ENCODE measurements at regions not wholly inside any gene's neighbourhood (a gene's known extent, or its start where the extent isn't known, plus 50 kb on each side); places are given as distances from the start of the nearest gene placed in this dataset.

DNA sequence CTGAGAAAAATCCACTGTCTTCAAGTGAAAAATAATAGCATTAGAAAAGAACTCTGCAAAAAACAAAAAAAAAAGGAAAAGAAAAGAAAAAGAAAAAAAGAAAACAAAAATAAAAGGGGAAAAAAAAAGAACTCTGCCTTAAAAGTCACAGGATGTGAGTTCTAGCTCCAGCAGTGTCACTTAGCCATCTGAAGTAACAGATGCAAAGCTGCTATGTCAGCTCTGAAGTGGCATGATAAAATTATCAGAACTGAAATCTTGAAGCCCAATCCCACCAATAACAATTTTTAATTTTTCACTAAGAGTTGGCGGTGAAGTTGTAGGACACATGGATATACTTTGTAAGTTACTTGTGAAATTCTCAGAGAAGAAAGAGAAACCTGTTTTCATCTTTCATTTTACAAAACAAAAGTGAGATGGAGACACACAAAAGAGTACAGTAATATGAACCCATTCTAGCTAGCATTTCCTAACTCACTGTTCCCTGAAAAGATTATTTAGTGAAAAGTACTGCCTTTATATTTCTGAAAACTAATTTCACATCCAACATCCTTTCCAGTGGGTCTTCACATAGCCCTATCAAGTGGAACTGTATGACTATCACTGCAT, 103.5 kb downstream of the ELAPOR2 start:
- intact Hi-C loops (cut with micrococcal nuclease): no loop called here
- H3K4me2 ChIP-seq (replicated peaks; ENCODE audit: extremely low read depth, low read length, poor library complexity, severe bottlenecking): no peak overlapping the region

DNA sequence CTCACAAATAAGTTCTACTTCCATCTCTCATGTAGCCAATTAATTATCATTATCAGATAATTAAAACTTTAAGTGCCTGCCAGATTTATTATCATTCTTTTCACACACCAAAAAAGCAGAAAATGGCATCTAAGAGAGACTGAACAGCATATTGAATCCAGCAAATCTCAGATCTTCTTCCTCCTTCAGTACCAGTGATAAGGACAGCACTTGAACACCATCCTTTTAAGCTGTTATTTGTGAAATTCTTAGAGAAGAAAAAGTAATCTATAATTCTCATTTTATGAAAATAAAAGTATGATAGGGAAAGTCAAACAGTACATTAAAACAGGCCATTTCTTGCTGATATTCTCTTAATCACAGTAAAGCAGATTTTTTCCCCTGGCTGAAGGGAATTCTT, 104.5 kb downstream of the ELAPOR2 start:
- peaks cover 0 to 3% (median 3%) of the 10 kb centered on the region in 3 donors for H3K27me3 Mint-ChIP-seq (ENCODE audit: low read depth in 3 of 3)
- no peaks in the 10 kb centered on the region for H3K27me3 ChIP-seq (ENCODE audit: control insufficient read depth in 2 of 2, insufficient read depth in 2 of 2, low read length in 2 of 2)
- DNase-seq: no peak
- H3K79me2 ChIP-seq (ENCODE audit: insufficient read depth, low read length): no peaks in the 10 kb centered on the region
- no peak overlapping the region for H3K4me2 ChIP-seq (replicated peaks; ENCODE audit: extremely low read depth, low read length, poor library complexity, severe bottlenecking)
- no peak overlapping the region for H3K9ac ChIP-seq (ENCODE audit: insufficient read depth, low read length, poor library complexity, severe bottlenecking)
- no peak overlapping the region for H3K4me3 ChIP-seq (replicated peaks in 1 of 3; ENCODE audit: low read depth in 2 of 3, low read length in 3 of 3)
- H3K4me3 Mint-ChIP-seq: no peak overlapping the region
- no peaks in the 10 kb centered on the region for H3K36me3 ChIP-seq (replicated peaks in 1 of 2; ENCODE audit: control insufficient read depth in 1 of 2, insufficient read depth in 2 of 2, low read length in 2 of 2)
- H3K4me1 Mint-ChIP-seq: no peaks in the 10 kb centered on the region
- TF ChIP-seq, protein P1, sequence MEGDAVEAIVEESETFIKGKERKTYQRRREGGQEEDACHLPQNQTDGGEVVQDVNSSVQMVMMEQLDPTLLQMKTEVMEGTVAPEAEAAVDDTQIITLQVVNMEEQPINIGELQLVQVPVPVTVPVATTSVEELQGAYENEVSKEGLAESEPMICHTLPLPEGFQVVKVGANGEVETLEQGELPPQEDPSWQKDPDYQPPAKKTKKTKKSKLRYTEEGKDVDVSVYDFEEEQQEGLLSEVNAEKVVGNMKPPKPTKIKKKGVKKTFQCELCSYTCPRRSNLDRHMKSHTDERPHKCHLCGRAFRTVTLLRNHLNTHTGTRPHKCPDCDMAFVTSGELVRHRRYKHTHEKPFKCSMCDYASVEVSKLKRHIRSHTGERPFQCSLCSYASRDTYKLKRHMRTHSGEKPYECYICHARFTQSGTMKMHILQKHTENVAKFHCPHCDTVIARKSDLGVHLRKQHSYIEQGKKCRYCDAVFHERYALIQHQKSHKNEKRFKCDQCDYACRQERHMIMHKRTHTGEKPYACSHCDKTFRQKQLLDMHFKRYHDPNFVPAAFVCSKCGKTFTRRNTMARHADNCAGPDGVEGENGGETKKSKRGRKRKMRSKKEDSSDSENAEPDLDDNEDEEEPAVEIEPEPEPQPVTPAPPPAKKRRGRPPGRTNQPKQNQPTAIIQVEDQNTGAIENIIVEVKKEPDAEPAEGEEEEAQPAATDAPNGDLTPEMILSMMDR (IDR thresholded peaks at IDR 0.05): no peak
- H2AFZ ChIP-seq (ENCODE audit: insufficient read depth, low read depth, low read length, poor library complexity, severe bottlenecking): no peak overlapping the region
- H3K9me3 ChIP-seq (replicated peaks in 1 of 2; ENCODE audit: control insufficient read depth in 1 of 2, insufficient read depth in 1 of 2, low read length in 2 of 2): no peaks in the 10 kb centered on the region
- no peak overlapping the region for H3K27ac ChIP-seq (ENCODE audit: low read depth in 1 of 2, low read length in 2 of 2)
- no peaks in the 10 kb centered on the region for H4K20me1 ChIP-seq (ENCODE audit: insufficient read depth, low read length)
- H3K27ac Mint-ChIP-seq: no peak overlapping the region
- no peaks in the 10 kb centered on the region for H3K4me1 ChIP-seq (ENCODE audit: control insufficient read depth in 1 of 2, insufficient read depth in 2 of 2, low read length in 2 of 2)
- intact Hi-C loops (cut with micrococcal nuclease): no loop called here
- no peaks in the 10 kb centered on the region for H3K36me3 Mint-ChIP-seq
- peaks cover 0 to 4% (median 0%) of the 10 kb centered on the region in 7 donors for H3K9me3 Mint-ChIP-seq

More for the DNA sequence above, 103.5 kb downstream of the ELAPOR2 start:
- Histone ChIP-seq H3K4me1 (ENCODE audit: control insufficient read depth in 1 of 2, insufficient read depth in 2 of 2, low read length in 2 of 2) (no peaks in the 10 kb centered on the region), H2AFZ (ENCODE audit: insufficient read depth, low read depth, low read length, poor library complexity, severe bottlenecking) (no peak overlapping the region), H3K9me3 (replicated peaks in 1 of 2; ENCODE audit: control insufficient read depth in 1 of 2, insufficient read depth in 1 of 2, low read length in 2 of 2) (no peaks in the 10 kb centered on the region), H4K20me1 (ENCODE audit: insufficient read depth, low read length) (no peaks in the 10 kb centered on the region), H3K27ac (ENCODE audit: low read depth in 1 of 2, low read length in 2 of 2) (no peak overlapping the region), H3K36me3 (replicated peaks in 1 of 2; ENCODE audit: control insufficient read depth in 1 of 2, insufficient read depth in 2 of 2, low read length in 2 of 2) (no peaks in the 10 kb centered on the region), H3K9ac (ENCODE audit: insufficient read depth, low read length, poor library complexity, severe bottlenecking) (no peak overlapping the region), H3K27me3 (ENCODE audit: control insufficient read depth in 2 of 2, insufficient read depth in 2 of 2, low read length in 2 of 2) (no peaks in the 10 kb centered on the region), H3K4me3 (replicated peaks in 1 of 3; ENCODE audit: low read depth in 2 of 3, low read length in 3 of 3) (no peak overlapping the region), H3K79me2 (ENCODE audit: insufficient read depth, low read length) (no peaks in the 10 kb centered on the region)
- Mint-ChIP-seq H3K9me3 (peaks cover 0 to 5% (median 0%) of the 10 kb centered on the region in 7 donors), H3K4me1 (no peaks in the 10 kb centered on the region), H3K36me3 (no peaks in the 10 kb centered on the region), H3K27ac (no peak overlapping the region), H3K27me3 (ENCODE audit: low read depth in 3 of 3) (peaks cover 0 to 3% (median 3%) of the 10 kb centered on the region in 3 donors), H3K4me3 (no peak overlapping the region)
- WGBS (ENCODE audit: insufficient coverage): no CpG with 5 or more reads among the region's 1 CpG
- DNase-seq: no peak
- TF ChIP-seq, protein P1 (IDR thresholded peaks at IDR 0.05): no peak

All from CD14-positive monocyte (primary cell).